ENCODE measurements at regions not wholly inside any gene's neighbourhood (a gene's known extent, or its start where the extent isn't known, plus 50 kb on each side); places are given as distances from the start of the nearest gene placed in this dataset.

- TF ChIP-seq, protein P1, sequence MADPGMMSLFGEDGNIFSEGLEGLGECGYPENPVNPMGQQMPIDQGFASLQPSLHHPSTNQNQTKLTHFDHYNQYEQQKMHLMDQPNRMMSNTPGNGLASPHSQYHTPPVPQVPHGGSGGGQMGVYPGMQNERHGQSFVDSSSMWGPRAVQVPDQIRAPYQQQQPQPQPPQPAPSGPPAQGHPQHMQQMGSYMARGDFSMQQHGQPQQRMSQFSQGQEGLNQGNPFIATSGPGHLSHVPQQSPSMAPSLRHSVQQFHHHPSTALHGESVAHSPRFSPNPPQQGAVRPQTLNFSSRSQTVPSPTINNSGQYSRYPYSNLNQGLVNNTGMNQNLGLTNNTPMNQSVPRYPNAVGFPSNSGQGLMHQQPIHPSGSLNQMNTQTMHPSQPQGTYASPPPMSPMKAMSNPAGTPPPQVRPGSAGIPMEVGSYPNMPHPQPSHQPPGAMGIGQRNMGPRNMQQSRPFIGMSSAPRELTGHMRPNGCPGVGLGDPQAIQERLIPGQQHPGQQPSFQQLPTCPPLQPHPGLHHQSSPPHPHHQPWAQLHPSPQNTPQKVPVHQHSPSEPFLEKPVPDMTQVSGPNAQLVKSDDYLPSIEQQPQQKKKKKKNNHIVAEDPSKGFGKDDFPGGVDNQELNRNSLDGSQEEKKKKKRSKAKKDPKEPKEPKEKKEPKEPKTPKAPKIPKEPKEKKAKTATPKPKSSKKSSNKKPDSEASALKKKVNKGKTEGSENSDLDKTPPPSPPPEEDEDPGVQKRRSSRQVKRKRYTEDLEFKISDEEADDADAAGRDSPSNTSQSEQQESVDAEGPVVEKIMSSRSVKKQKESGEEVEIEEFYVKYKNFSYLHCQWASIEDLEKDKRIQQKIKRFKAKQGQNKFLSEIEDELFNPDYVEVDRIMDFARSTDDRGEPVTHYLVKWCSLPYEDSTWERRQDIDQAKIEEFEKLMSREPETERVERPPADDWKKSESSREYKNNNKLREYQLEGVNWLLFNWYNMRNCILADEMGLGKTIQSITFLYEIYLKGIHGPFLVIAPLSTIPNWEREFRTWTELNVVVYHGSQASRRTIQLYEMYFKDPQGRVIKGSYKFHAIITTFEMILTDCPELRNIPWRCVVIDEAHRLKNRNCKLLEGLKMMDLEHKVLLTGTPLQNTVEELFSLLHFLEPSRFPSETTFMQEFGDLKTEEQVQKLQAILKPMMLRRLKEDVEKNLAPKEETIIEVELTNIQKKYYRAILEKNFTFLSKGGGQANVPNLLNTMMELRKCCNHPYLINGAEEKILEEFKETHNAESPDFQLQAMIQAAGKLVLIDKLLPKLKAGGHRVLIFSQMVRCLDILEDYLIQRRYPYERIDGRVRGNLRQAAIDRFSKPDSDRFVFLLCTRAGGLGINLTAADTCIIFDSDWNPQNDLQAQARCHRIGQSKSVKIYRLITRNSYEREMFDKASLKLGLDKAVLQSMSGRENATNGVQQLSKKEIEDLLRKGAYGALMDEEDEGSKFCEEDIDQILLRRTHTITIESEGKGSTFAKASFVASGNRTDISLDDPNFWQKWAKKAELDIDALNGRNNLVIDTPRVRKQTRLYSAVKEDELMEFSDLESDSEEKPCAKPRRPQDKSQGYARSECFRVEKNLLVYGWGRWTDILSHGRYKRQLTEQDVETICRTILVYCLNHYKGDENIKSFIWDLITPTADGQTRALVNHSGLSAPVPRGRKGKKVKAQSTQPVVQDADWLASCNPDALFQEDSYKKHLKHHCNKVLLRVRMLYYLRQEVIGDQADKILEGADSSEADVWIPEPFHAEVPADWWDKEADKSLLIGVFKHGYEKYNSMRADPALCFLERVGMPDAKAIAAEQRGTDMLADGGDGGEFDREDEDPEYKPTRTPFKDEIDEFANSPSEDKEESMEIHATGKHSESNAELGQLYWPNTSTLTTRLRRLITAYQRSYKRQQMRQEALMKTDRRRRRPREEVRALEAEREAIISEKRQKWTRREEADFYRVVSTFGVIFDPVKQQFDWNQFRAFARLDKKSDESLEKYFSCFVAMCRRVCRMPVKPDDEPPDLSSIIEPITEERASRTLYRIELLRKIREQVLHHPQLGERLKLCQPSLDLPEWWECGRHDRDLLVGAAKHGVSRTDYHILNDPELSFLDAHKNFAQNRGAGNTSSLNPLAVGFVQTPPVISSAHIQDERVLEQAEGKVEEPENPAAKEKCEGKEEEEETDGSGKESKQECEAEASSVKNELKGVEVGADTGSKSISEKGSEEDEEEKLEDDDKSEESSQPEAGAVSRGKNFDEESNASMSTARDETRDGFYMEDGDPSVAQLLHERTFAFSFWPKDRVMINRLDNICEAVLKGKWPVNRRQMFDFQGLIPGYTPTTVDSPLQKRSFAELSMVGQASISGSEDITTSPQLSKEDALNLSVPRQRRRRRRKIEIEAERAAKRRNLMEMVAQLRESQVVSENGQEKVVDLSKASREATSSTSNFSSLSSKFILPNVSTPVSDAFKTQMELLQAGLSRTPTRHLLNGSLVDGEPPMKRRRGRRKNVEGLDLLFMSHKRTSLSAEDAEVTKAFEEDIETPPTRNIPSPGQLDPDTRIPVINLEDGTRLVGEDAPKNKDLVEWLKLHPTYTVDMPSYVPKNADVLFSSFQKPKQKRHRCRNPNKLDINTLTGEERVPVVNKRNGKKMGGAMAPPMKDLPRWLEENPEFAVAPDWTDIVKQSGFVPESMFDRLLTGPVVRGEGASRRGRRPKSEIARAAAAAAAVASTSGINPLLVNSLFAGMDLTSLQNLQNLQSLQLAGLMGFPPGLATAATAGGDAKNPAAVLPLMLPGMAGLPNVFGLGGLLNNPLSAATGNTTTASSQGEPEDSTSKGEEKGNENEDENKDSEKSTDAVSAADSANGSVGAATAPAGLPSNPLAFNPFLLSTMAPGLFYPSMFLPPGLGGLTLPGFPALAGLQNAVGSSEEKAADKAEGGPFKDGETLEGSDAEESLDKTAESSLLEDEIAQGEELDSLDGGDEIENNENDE (IDR thresholded peaks at IDR 0.05; ENCODE audit: insufficient replicate concordance, low read length), result peak; percentile 97
- TF ChIP-seq CHD2 (IDR thresholded peaks at IDR 0.05; ENCODE audit: low read length), result no peak
- no peak for TF ChIP-seq SIRT6 (IDR thresholded peaks at IDR 0.05; ENCODE audit: low read length)
- TF ChIP-seq TCF12 (IDR thresholded peaks at IDR 0.05; ENCODE audit: low read depth, low read length), result peak; percentile 94
- no peak for TF ChIP-seq GABPA (IDR thresholded peaks at IDR 0.05; ENCODE audit: borderline replicate concordance, insufficient read depth, low read length)
- no peak for TF ChIP-seq BRCA1 (IDR thresholded peaks at IDR 0.05; ENCODE audit: low read depth, low read length)
- no peak for TF ChIP-seq ATF2 (IDR thresholded peaks at IDR 0.05; ENCODE audit: low read length)
- TF ChIP-seq TEAD4 (IDR thresholded peaks at IDR 0.05; ENCODE audit: low read depth, low read length), result no peak
- no peak for TF ChIP-seq KDM4A (IDR thresholded peaks at IDR 0.05; ENCODE audit: low read depth, low read length, severe bottlenecking)
These were observed 202.6 kb downstream of the TM9SF2 start (continued) for GRCh38 chr13:99703908-99704307.

All from H1 (cell line).